GM18511 (cell line): ENCODE measurements at regions not wholly inside any gene's neighbourhood (a gene's known extent, or its start where the extent isn't known, plus 50 kb on each side); places are given as distances from the start of the nearest gene placed in this dataset.

ENCODE experiments used
- ATAC-seq: cut with Tn5 transposase; IDR thresholded peaks from one replicate; pipeline ENCODE4 v1.9.1; 2021; ENCODE audit warnings: mild to moderate bottlenecking, moderate library complexity; ENCODE audit not compliant: unreplicated experiment

GRCh38 chr22:49143812-49144211, 683.9 kb downstream of the BRD1 start:
- no peak for ATAC-seq

GRCh38 chr22:49142891-49143290, 684.8 kb downstream of the BRD1 start:
- no peak for ATAC-seq

- ATAC-seq = no peak
These were observed 685.4 kb downstream of the BRD1 start for GRCh38 chr22:49142296-49142695.

GRCh38 chr22:49141761-49142160, 685.9 kb downstream of the BRD1 start:
- ATAC-seq = no peak

- ATAC-seq = no peak
These were observed 686.6 kb downstream of the BRD1 start for GRCh38 chr22:49140911-49141665.

- ATAC-seq = no peak
These were observed 688.1 kb downstream of the BRD1 start for GRCh38 chr22:49139492-49140151.

GRCh38 chr22:49138250-49138790, 689.4 kb downstream of the BRD1 start:
- no peak for ATAC-seq

GRCh38 chr22:49137206-49137840, 690.4 kb downstream of the BRD1 start:
- ATAC-seq = no peak

- no peak for ATAC-seq
These were observed 690.9 kb downstream of the BRD1 start for GRCh38 chr22:49136816-49137180.

- no peak for ATAC-seq
These were observed 691.4 kb downstream of the BRD1 start for GRCh38 chr22:49136041-49136815.

- no peak for ATAC-seq
These were observed 693.6 kb downstream of the BRD1 start for GRCh38 chr22:49134076-49134475.

GRCh38 chr22:49133541-49133940, 694.1 kb downstream of the BRD1 start:
- ATAC-seq = no peak

- no peak for ATAC-seq
These were observed 695.7 kb downstream of the BRD1 start for GRCh38 chr22:49132009-49132408.

- ATAC-seq = no peak
These were observed 697.9 kb downstream of the BRD1 start for GRCh38 chr22:49129736-49130135.

GRCh38 chr22:49128874-49129273, 698.8 kb downstream of the BRD1 start:
- ATAC-seq = no peak

GRCh38 chr22:49124608-49125007, 703.1 kb downstream of the BRD1 start:
- ATAC-seq = no peak

- no peak for ATAC-seq
These were observed 704.0 kb downstream of the BRD1 start for GRCh38 chr22:49123621-49124192.

GRCh38 chr22:49119551-49119952, 708.1 kb downstream of the BRD1 start:
- no peak for ATAC-seq

- no peak for ATAC-seq
These were observed 709.6 kb downstream of the BRD1 start for GRCh38 chr22:49118065-49118464.

- ATAC-seq = no peak
These were observed 710.2 kb downstream of the BRD1 start for GRCh38 chr22:49117486-49117885.
